OCI-LY1 (cell line): ENCODE measurements at regions not wholly inside any gene's neighbourhood (a gene's known extent, or its start where the extent isn't known, plus 50 kb on each side); places are given as distances from the start of the nearest gene placed in this dataset.
"Not testable (repeated sequence)": the region's sequence is repeated elsewhere in the genome, so short reads cannot be mapped to it uniquely, and the experiment has no call there.

ENCODE experiments used
- H2AFZ ChIP-seq: fragments of 200-600 bp; sonication (generic), shearing (Covaris generic); 2 replicates; pipeline ENCODE4 v1.6.0; 2014; ENCODE audit warnings: antibody characterized with exemption, mild to moderate bottlenecking, low read length
- H3F3A ChIP-seq: fragments of 200-600 bp; sonication (generic), shearing (Covaris generic); 2 replicates; pipeline ENCODE4 v1.6.0; 2014; ENCODE audit warnings: mild to moderate bottlenecking, antibody characterized with exemption, low read length, moderate library complexity; ENCODE audit not compliant: insufficient read depth
- H3K27ac ChIP-seq: fragments of 200-600 bp; sonication (generic); 2 replicates; pipeline ENCODE4 v1.5.1; 2014; ENCODE audit warnings: low read length, mixed run types, mild to moderate bottlenecking, low read depth; ENCODE audit not compliant: poor library complexity, severe bottlenecking
- H3K27me3 ChIP-seq: fragments of 200-600 bp; sonication (generic); 2 replicates; pipeline ENCODE4 v1.6.0; 2014; ENCODE audit warnings: antibody characterized with exemption, mild to moderate bottlenecking, low read length, moderate library complexity; ENCODE audit not compliant: insufficient read depth
- H3K36me3 ChIP-seq: fragments of 200-600 bp; sonication (generic); 2 replicates; pipeline ENCODE4 v1.6.1; 2014; ENCODE audit warnings: mild to moderate bottlenecking, antibody characterized with exemption, low read length, moderate library complexity, mixed read lengths; ENCODE audit not compliant: insufficient read depth
- H3K4me1 ChIP-seq: fragments of 200-600 bp; sonication (generic); 2 replicates; pipeline ENCODE4 v1.5.1; 2014; ENCODE audit warnings: mild to moderate bottlenecking, low read length, moderate library complexity; ENCODE audit not compliant: insufficient read depth, severe bottlenecking
- H3K4me2 ChIP-seq: fragments of 200-600 bp; sonication (generic), shearing (Covaris generic); 2 replicates; pipeline ENCODE4 v1.6.1; 2014; ENCODE audit warnings: low read length
- H3K4me3 ChIP-seq: fragments of 200-600 bp; sonication (generic); 2 replicates; pipeline ENCODE4 v1.5.1; 2014; ENCODE audit warnings: low read length, low read depth, mild to moderate bottlenecking, mixed read lengths; ENCODE audit not compliant: poor library complexity, severe bottlenecking
- H3K79me2 ChIP-seq: fragments of 200-600 bp; shearing (Covaris generic); 2 replicates; pipeline ENCODE4 v1.6.1; 2016; ENCODE audit warnings: mixed run types, low read length, mixed read lengths; ENCODE audit not compliant: insufficient read depth
- H3K9ac ChIP-seq: fragments of 200-600 bp; sonication (generic), shearing (Covaris generic); 2 replicates; pipeline ENCODE4 v1.6.1; 2014; ENCODE audit warnings: mild to moderate bottlenecking, low read length, mixed read lengths
- H3K9me2 ChIP-seq: fragments of 200-600 bp; sonication (generic), shearing (Covaris generic); 2 replicates; pipeline ENCODE4 v1.6.1; 2014; ENCODE audit warnings: low read depth, mild to moderate bottlenecking, low read length, mixed read lengths
- H3K9me3 ChIP-seq: fragments of 200-600 bp; shearing (Covaris generic); 2 replicates; pipeline ENCODE4 v1.6.1; 2014; ENCODE audit warnings: low read length, mixed read lengths
- H4K20me1 ChIP-seq: fragments of 200-600 bp; sonication (generic), shearing (Covaris generic); 2 replicates; pipeline ENCODE4 v1.6.0; 2016; ENCODE audit warnings: mild to moderate bottlenecking, low read length; ENCODE audit not compliant: insufficient read depth
- EZH2 ChIP-seq: fragments of 200-600 bp; sonication (generic), shearing (Covaris generic); IDR thresholded peaks from 2 replicates; pipeline ENCODE4 v1.8.0; 2017; ENCODE audit warnings: borderline replicate concordance, mixed run types, mild to moderate bottlenecking, antibody characterized with exemption, low read length, moderate library complexity, mixed read lengths
- TF ChIP-seq, protein P1 (sequence below): fragments of 200-600 bp; sonication (generic), shearing (Covaris generic); IDR thresholded peaks from 2 replicates; pipeline ENCODE4 v1.5.1; 2017; ENCODE audit warnings: mild to moderate bottlenecking, antibody characterized with exemption, low read length, moderate library complexity, mixed read lengths

DNA sequence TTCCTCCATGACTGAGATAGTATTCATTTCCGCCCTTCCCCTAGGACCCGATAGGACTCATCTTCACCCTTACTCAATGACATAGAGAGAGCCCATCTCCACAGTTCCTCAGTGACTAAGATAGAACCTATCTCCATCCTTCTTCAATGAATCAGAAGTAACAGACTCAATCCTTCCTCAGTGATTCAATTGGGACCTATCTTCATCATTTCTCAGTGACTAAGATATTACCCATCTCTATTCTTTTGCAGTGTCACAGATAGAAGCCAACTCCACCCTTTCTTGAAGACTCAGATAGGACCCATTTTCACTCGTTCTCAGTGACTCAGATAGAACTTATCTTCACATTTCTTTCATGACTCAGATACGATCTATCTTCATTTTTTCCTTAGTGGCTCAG lies 164.6 kb downstream of the FBXO4 start:
- H3K4me2 ChIP-seq = no peak overlapping the region
- no peaks in the 10 kb centered on the region for H4K20me1 ChIP-seq
- H3K4me3 ChIP-seq = no peak overlapping the region
- no peak overlapping the region for H3K27ac ChIP-seq
- no peaks in the 10 kb centered on the region for H3K36me3 ChIP-seq
- no peaks in the 10 kb centered on the region for H3K79me2 ChIP-seq
- no peaks in the 10 kb centered on the region for H3K9me2 ChIP-seq
- H3K27me3 ChIP-seq = no peaks in the 10 kb centered on the region
- no peak overlapping the region for H2AFZ ChIP-seq
- H3F3A ChIP-seq = no peaks in the 10 kb centered on the region
- H3K9me3 ChIP-seq = no peaks in the 10 kb centered on the region
- no peak for TF ChIP-seq EZH2
- TF ChIP-seq, protein P1, sequence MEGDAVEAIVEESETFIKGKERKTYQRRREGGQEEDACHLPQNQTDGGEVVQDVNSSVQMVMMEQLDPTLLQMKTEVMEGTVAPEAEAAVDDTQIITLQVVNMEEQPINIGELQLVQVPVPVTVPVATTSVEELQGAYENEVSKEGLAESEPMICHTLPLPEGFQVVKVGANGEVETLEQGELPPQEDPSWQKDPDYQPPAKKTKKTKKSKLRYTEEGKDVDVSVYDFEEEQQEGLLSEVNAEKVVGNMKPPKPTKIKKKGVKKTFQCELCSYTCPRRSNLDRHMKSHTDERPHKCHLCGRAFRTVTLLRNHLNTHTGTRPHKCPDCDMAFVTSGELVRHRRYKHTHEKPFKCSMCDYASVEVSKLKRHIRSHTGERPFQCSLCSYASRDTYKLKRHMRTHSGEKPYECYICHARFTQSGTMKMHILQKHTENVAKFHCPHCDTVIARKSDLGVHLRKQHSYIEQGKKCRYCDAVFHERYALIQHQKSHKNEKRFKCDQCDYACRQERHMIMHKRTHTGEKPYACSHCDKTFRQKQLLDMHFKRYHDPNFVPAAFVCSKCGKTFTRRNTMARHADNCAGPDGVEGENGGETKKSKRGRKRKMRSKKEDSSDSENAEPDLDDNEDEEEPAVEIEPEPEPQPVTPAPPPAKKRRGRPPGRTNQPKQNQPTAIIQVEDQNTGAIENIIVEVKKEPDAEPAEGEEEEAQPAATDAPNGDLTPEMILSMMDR = no peak
- H3K9ac ChIP-seq = no peak overlapping the region
- no peaks in the 10 kb centered on the region for H3K4me1 ChIP-seq

DNA sequence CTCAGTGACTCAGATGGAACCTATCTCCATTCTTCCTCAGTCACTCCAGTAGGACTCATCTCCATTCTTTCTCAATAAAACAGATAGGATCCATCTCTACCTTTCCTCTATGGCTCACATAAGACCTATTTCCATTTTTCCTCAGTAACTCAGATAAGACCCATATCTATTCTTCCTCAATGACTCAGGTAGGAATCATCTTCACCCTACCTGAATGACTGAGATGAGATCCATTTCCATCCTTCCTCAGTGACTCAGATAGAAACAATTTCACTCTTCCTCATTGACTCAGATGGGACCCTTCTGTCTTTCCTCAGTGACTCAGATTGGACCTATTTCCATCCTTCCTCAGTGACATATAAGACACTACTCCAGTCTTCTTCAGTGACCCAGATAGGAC lies 165.1 kb downstream of the FBXO4 start:
- H3K27me3 ChIP-seq = no peaks in the 10 kb centered on the region
- TF ChIP-seq, protein P1 = no peak
- TF ChIP-seq EZH2 = no peak
- no peaks in the 10 kb centered on the region for H3K4me1 ChIP-seq
- no peaks in the 10 kb centered on the region for H3K36me3 ChIP-seq
- no peaks in the 10 kb centered on the region for H3K9me2 ChIP-seq
- no peak overlapping the region for H3K27ac ChIP-seq
- no peaks in the 10 kb centered on the region for H3K79me2 ChIP-seq
- H3K4me3 ChIP-seq = no peak overlapping the region
- no peaks in the 10 kb centered on the region for H3K9me3 ChIP-seq
- no peaks in the 10 kb centered on the region for H4K20me1 ChIP-seq
- H3K9ac ChIP-seq = no peak overlapping the region
- H2AFZ ChIP-seq = no peak overlapping the region
- H3F3A ChIP-seq = no peaks in the 10 kb centered on the region
- no peak overlapping the region for H3K4me2 ChIP-seq

DNA sequence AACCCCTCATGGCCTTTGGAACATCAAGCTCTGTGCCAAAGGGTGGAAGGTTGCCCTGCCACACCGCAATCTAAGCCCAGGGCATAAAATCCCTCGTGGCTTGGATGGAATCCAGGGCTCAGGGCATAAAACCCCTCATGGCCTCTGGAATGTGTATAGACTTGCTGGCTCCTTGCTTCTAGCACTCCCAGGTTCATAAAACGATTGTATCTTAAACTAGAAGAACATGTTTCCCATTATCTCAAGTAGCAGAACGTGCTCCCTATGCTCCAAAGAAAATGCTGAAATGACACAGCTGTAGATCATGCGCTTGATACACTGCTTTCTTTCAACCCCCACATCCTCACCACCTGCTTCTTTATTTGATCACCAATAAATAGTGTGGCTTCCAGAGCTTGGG lies 174.8 kb downstream of the FBXO4 start:
- H3K9ac ChIP-seq, H3K36me3 ChIP-seq, H3K79me2 ChIP-seq, H2AFZ ChIP-seq, H3K9me3 ChIP-seq, H3K27ac ChIP-seq, H3K4me3 ChIP-seq, H3K27me3 ChIP-seq, H3F3A ChIP-seq, H4K20me1 ChIP-seq, H3K4me2 ChIP-seq, H3K9me2 ChIP-seq, H3K4me1 ChIP-seq: not testable (repeated sequence)

DNA sequence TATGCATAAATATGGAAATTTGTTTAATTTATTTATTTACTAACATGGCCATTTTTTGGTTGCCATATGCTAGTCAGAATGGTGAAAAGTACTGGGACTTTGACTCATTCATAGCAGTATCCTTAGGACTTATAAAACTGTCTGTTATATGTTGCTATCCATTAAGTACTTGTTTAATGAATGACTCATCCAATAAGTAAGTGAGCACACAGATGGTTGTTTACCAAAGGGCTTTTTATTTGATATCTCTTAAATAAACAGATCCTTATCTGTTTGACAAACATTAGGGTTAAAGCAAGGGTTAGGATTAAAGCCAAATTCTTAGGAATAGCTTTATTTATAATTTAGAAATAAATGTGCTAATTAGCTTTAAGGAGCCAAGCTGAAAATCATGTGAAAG lies 183.4 kb downstream of the FBXO4 start:
- Histone ChIP-seq H3K27ac (no peak overlapping the region), H3K9me3 (no peaks in the 10 kb centered on the region), H3F3A (no peaks in the 10 kb centered on the region), H2AFZ (no peak overlapping the region), H4K20me1 (no peaks in the 10 kb centered on the region), H3K9me2 (no peaks in the 10 kb centered on the region), H3K9ac (no peak overlapping the region), H3K27me3 (no peaks in the 10 kb centered on the region), H3K4me1 (no peaks in the 10 kb centered on the region), H3K4me3 (no peak overlapping the region), H3K4me2 (no peak overlapping the region), H3K36me3 (no peaks in the 10 kb centered on the region), H3K79me2 (no peaks in the 10 kb centered on the region)
- TF ChIP-seq, protein P1 = no peak
- no peak for TF ChIP-seq EZH2
